Fibroblast of lung (primary cell): ENCODE measurements at regions not wholly inside any gene's neighbourhood (a gene's known extent, or its start where the extent isn't known, plus 50 kb on each side); places are given as distances from the start of the nearest gene placed in this dataset.

Experiments used
- DNase-seq, 2 donors: peaks; one replicate each; pipeline versions ENCODE4 v3.0.0 to v3.0.0-alpha.2; 2010; ENCODE audit warnings: low read depth in 2 of 2
- H2AFZ ChIP-seq: 2 replicates; pipeline ENCODE4 v1.5.1; 2012; ENCODE audit warnings: low read length, control low read depth, inconsistent platforms
- H3K27ac ChIP-seq: 2 replicates; pipeline ENCODE4 v1.5.1; 2011; ENCODE audit warnings: low read length, control low read depth; ENCODE audit not compliant: insufficient read depth
- H3K27me3 ChIP-seq: 2 replicates; pipeline ENCODE4 v1.5.1; 2011; ENCODE audit warnings: mild to moderate bottlenecking, low read length; ENCODE audit not compliant: control insufficient read depth, insufficient read depth
- H3K36me3 ChIP-seq: 2 replicates; pipeline ENCODE4 v1.5.1; 2011; ENCODE audit warnings: low read length; ENCODE audit not compliant: control insufficient read depth, insufficient read depth
- H3K4me1 ChIP-seq: 2 replicates; pipeline ENCODE4 v1.5.1; 2011; ENCODE audit warnings: low read length; ENCODE audit not compliant: control insufficient read depth, insufficient read depth; ENCODE audit errors: extremely low read depth
- H3K4me2 ChIP-seq: 2 replicates; pipeline ENCODE4 v1.5.1; 2011; ENCODE audit warnings: low read length, control low read depth; ENCODE audit not compliant: insufficient read depth; ENCODE audit errors: extremely low read depth
- H3K4me3 ChIP-seq, 4 experiments: fragments of 200-600 bp in 1 of 4; sonication (generic) in 1 of 4; replicated peaks in 1 of 4; 2 replicates each; pipeline ENCODE4 v1.5.1; 2011 to 2016; ENCODE audit warnings: low read length in 4 of 4, low read depth in 3 of 4, mild to moderate bottlenecking in 3 of 4, control low read depth in 2 of 4, inconsistent platforms in 1 of 4, mixed read lengths in 1 of 4; ENCODE audit not compliant: insufficient read depth in 1 of 4; ENCODE audit errors: control extremely low read depth in 1 of 4
- H3K79me2 ChIP-seq: 2 replicates; pipeline ENCODE4 v1.5.1; 2012; ENCODE audit warnings: mild to moderate bottlenecking, low read length, inconsistent platforms; ENCODE audit not compliant: control insufficient read depth, insufficient read depth
- H3K9ac ChIP-seq: 2 replicates; pipeline ENCODE4 v1.5.1; 2011; ENCODE audit warnings: mild to moderate bottlenecking, low read length, control low read depth; ENCODE audit not compliant: insufficient read depth
- H3K9me3 ChIP-seq: 2 replicates; pipeline ENCODE4 v1.5.1; 2012; ENCODE audit warnings: low read depth, low read length; ENCODE audit not compliant: control insufficient read depth, insufficient read depth
- H4K20me1 ChIP-seq: 2 replicates; pipeline ENCODE4 v1.5.1; 2011; ENCODE audit warnings: low read length; ENCODE audit not compliant: control insufficient read depth, insufficient read depth; ENCODE audit errors: extremely low read depth
- EZH2 ChIP-seq: IDR thresholded peaks from 2 replicates; pipeline ENCODE4 v1.5.1; 2012; ENCODE audit warnings: low read length, control low read depth, mild to moderate bottlenecking; ENCODE audit errors: missing control alignments
- TF ChIP-seq, protein P1 (sequence below), 2 donors: IDR thresholded peaks in 1 of 2; conservative IDR thresholded peaks in 1 of 2; 1 replicate in 1 of 2; 2 replicates in 1 of 2; pipeline ENCODE4 v1.5.1; 2011 to 2012; ENCODE audit warnings: low read length in 2 of 2, control low read depth in 1 of 2, inconsistent platforms in 1 of 2, low read depth in 1 of 2, mild to moderate bottlenecking in 1 of 2

- H3K27ac ChIP-seq, result no peak overlapping the region
- no peaks in the 10 kb centered on the region for H3K9me3 ChIP-seq
- no peak overlapping the region for H2AFZ ChIP-seq
- no peaks in the 10 kb centered on the region for H3K36me3 ChIP-seq
- no peak overlapping the region for H3K9ac ChIP-seq
- TF ChIP-seq EZH2, result no peak
- TF ChIP-seq, protein P1, sequence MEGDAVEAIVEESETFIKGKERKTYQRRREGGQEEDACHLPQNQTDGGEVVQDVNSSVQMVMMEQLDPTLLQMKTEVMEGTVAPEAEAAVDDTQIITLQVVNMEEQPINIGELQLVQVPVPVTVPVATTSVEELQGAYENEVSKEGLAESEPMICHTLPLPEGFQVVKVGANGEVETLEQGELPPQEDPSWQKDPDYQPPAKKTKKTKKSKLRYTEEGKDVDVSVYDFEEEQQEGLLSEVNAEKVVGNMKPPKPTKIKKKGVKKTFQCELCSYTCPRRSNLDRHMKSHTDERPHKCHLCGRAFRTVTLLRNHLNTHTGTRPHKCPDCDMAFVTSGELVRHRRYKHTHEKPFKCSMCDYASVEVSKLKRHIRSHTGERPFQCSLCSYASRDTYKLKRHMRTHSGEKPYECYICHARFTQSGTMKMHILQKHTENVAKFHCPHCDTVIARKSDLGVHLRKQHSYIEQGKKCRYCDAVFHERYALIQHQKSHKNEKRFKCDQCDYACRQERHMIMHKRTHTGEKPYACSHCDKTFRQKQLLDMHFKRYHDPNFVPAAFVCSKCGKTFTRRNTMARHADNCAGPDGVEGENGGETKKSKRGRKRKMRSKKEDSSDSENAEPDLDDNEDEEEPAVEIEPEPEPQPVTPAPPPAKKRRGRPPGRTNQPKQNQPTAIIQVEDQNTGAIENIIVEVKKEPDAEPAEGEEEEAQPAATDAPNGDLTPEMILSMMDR (conservative IDR thresholded peaks at IDR 0.05 in 1 of 2, IDR thresholded peaks at IDR 0.05 in 1 of 2; ENCODE audit: low read depth in 1 of 2, low read length in 2 of 2), result no peak
- no peak overlapping the region for H3K4me3 ChIP-seq
- DNase-seq, result peak in 1 of 2 donors; percentile 34
- H4K20me1 ChIP-seq, result no peaks in the 10 kb centered on the region
- H3K4me1 ChIP-seq, result peaks cover 2% of the 10 kb centered on the region
- no peaks in the 10 kb centered on the region for H3K79me2 ChIP-seq
- H3K27me3 ChIP-seq, result no peaks in the 10 kb centered on the region
- no peak overlapping the region for H3K4me2 ChIP-seq
Observed at GRCh38 chr5:97547999-97548738, 365.1 kb upstream of the RIOK2 start.

DNA sequence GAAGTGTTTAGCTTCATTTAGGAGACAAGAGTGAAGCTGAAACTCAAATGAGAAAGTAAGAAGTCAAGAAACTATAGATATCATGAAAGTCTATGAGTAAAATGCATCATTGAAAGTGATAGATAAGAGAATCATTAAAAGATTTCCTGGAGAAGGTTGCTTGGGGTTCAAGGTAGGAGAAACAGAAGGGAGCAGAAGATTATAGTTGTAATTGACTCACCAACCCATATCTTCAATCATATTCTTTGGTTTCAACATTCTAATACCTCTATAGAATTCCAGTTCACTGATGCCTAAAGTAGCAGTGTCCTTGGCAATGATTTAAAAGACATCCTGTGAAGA lies 365.7 kb upstream of the RIOK2 start:
- Histone ChIP-seq H2AFZ (no peak overlapping the region), H3K4me3 (no peak overlapping the region), H3K27me3 (no peaks in the 10 kb centered on the region), H3K9me3 (no peaks in the 10 kb centered on the region), H4K20me1 (no peaks in the 10 kb centered on the region), H3K9ac (no peak overlapping the region), H3K4me2 (no peak overlapping the region), H3K4me1 (peaks cover 4% of the 10 kb centered on the region), H3K79me2 (no peaks in the 10 kb centered on the region), H3K27ac (no peak overlapping the region), H3K36me3 (no peaks in the 10 kb centered on the region)
- no peak for DNase-seq
- TF ChIP-seq, protein P1 (conservative IDR thresholded peaks at IDR 0.05 in 1 of 2, IDR thresholded peaks at IDR 0.05 in 1 of 2; ENCODE audit: low read depth in 1 of 2, low read length in 2 of 2), result no peak
- no peak for TF ChIP-seq EZH2

DNA sequence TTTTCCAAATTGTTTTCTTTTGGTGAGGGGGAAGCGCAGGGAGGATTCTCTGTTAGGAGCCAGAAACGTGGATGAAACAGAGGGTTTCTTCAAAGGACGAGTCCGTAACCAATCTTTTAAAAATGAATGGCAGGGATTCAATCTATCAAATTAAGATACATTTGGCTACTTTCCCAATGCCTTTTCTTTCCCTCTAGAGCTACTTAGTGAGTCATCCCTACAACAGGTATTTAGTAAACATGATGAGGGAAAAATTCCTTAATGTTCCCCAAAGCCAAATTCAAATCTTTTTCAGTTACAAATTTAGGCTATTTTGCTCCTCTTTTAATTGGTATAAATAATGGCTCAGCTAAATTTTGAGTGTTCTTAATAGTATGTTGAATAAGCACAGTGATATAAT lies 366.4 kb upstream of the RIOK2 start:
- Histone ChIP-seq H4K20me1 (no peaks in the 10 kb centered on the region), H3K27ac (no peak overlapping the region), H3K79me2 (no peaks in the 10 kb centered on the region), H3K27me3 (no peaks in the 10 kb centered on the region), H3K36me3 (no peaks in the 10 kb centered on the region), H3K4me3 (no peak overlapping the region), H3K4me1 (peaks cover 8% of the 10 kb centered on the region), H3K4me2 (no peak overlapping the region), H3K9me3 (no peaks in the 10 kb centered on the region), H2AFZ (no peak overlapping the region), H3K9ac (no peak overlapping the region)
- no peak for TF ChIP-seq EZH2
- TF ChIP-seq, protein P1 (conservative IDR thresholded peaks at IDR 0.05 in 1 of 2, IDR thresholded peaks at IDR 0.05 in 1 of 2; ENCODE audit: low read depth in 1 of 2, low read length in 2 of 2), result no peak
- DNase-seq, result no peak
